ENCODE measurements at regions not wholly inside any gene's neighbourhood (a gene's known extent, or its start where the extent isn't known, plus 50 kb on each side); places are given as distances from the start of the nearest gene placed in this dataset.

GRCh38 chr2:8409461-8410260 is 272.2 kb upstream of the ID2 start:
- TF ChIP-seq CTCF (conservative IDR thresholded peaks at IDR 0.05; ENCODE audit: low read length) (no peak), EZH2phosphoT487 (IDR thresholded peaks at IDR 0.05; ENCODE audit: borderline replicate concordance) (no peak)

Measured in Loucy (cell line).